Thyroid gland (tissue), 4 donors: ENCODE measurements at regions not wholly inside any gene's neighbourhood (a gene's known extent, or its start where the extent isn't known, plus 50 kb on each side); places are given as distances from the start of the nearest gene placed in this dataset.

Experiments used
- POLR2A ChIP-seq, 2 donors: fragments of 450-650 bp; IDR thresholded peaks; one replicate each; pipeline ENCODE4 v1.6.1; 2017; ENCODE audit warnings: antibody characterized with exemption in 2 of 2, mild to moderate bottlenecking in 2 of 2, moderate library complexity in 1 of 2
- TF ChIP-seq, protein P1 (sequence below), 6 experiments: fragments of 200-600 bp in 3 of 6; fragments of 450-650 bp in 3 of 6; sonication (generic) in 3 of 6; IDR thresholded peaks; one replicate each; pipeline ENCODE4 v1.5.1; 2016 to 2019; ENCODE audit warnings: antibody characterized with exemption in 6 of 6, mild to moderate bottlenecking in 2 of 6, inconsistent platforms in 1 of 6, moderate library complexity in 1 of 6

DNA sequence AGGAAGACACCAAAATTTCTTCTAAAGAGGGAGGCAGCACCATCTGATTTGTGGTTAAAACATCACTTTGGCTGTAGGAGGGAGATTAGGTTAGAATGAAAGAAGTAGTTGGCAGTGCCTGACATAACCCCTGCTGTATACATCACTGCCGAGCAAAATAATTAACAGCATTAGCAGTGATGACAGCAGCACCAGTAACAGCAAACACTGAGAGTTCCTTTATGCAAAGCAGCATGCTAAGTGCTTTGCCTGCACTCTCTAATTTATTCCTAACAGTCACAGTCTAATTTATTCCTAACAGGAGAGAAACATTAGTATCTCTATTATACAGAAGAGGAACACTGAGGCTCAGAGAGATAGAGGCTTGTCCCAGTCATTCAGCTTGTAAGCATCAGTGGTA, 1469.7 kb downstream of the AACS start:
- TF ChIP-seq, protein P1, sequence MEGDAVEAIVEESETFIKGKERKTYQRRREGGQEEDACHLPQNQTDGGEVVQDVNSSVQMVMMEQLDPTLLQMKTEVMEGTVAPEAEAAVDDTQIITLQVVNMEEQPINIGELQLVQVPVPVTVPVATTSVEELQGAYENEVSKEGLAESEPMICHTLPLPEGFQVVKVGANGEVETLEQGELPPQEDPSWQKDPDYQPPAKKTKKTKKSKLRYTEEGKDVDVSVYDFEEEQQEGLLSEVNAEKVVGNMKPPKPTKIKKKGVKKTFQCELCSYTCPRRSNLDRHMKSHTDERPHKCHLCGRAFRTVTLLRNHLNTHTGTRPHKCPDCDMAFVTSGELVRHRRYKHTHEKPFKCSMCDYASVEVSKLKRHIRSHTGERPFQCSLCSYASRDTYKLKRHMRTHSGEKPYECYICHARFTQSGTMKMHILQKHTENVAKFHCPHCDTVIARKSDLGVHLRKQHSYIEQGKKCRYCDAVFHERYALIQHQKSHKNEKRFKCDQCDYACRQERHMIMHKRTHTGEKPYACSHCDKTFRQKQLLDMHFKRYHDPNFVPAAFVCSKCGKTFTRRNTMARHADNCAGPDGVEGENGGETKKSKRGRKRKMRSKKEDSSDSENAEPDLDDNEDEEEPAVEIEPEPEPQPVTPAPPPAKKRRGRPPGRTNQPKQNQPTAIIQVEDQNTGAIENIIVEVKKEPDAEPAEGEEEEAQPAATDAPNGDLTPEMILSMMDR (IDR thresholded peaks at IDR 0.05), result no peak
- no peak for TF ChIP-seq POLR2A (IDR thresholded peaks at IDR 0.05)
